Activated naive CD8-positive, alpha-beta T cell treated with anti-CD3 and anti-CD28 coated beads, Interleukin-2, amount 10 ng/mL, durations not matched to agents 7 days and 5 days (primary cell): ENCODE measurements at regions not wholly inside any gene's neighbourhood (a gene's known extent, or its start where the extent isn't known, plus 50 kb on each side); places are given as distances from the start of the nearest gene placed in this dataset.
"Not testable (repeated sequence)": the region's sequence is repeated elsewhere in the genome, so short reads cannot be mapped to it uniquely, and the experiment has no call there.

Experiments used
- ATAC-seq: fragments of 150-1000 bp; cut with Tn5 transposase; one replicate; pipeline ENCODE4 v1.10.0; 2021; ENCODE audit warnings: low read depth, moderate library complexity
- POLR2A ChIA-PET: fragments of 350-600 bp; sonication (Branson Sonifier 250); formaldehyde crosslinking; loops from one replicate; lab custom pipeline; 2021; ENCODE audit warnings: antibody characterized with exemption; lab: Charles Lee
- DNase-seq: peaks from one replicate; pipeline ENCODE4 v3.0.0; 2021
- H3K27ac Mint-ChIP-seq: one replicate; pipeline ENCODE4 v1.8.0; 2022; ENCODE audit warnings: mild to moderate bottlenecking, mixed read lengths
- H3K27me3 Mint-ChIP-seq: one replicate; pipeline ENCODE4 v1.8.0; 2022; ENCODE audit warnings: mild to moderate bottlenecking, moderate library complexity, mixed read lengths
- H3K36me3 Mint-ChIP-seq: one replicate; pipeline ENCODE4 v1.8.0; 2021; ENCODE audit warnings: mild to moderate bottlenecking, mixed read lengths
- H3K4me1 Mint-ChIP-seq: one replicate; pipeline ENCODE4 v1.8.0; 2021; ENCODE audit warnings: mixed read lengths
- H3K4me3 Mint-ChIP-seq: one replicate; pipeline ENCODE4 v1.8.0; 2022; ENCODE audit warnings: mild to moderate bottlenecking, moderate library complexity, mixed read lengths
- H3K9me3 Mint-ChIP-seq: one replicate; pipeline ENCODE4 v1.8.0; 2021; ENCODE audit warnings: mixed read lengths

DNA sequence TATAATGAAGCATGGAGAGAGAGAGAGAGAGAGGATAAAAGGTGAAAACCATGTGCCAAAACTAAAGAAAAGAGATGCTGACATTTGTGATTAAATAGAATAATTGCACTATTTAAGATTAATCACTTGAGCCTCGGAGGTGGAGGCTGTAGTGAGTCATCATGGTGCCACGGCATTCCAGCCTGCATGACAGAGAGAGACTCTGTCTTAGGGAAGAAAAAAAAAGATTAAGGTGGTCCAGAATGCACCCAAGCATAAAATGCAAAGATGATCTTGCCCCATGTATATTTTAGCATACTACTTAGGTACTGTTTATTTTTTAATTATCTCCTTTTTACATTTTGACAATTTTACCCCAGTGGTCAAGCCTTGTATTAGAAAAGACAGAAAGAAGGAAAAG is 742.5 kb downstream of the SPATA31A1 start:
- H3K4me3 Mint-ChIP-seq, result not testable (repeated sequence)

DNA sequence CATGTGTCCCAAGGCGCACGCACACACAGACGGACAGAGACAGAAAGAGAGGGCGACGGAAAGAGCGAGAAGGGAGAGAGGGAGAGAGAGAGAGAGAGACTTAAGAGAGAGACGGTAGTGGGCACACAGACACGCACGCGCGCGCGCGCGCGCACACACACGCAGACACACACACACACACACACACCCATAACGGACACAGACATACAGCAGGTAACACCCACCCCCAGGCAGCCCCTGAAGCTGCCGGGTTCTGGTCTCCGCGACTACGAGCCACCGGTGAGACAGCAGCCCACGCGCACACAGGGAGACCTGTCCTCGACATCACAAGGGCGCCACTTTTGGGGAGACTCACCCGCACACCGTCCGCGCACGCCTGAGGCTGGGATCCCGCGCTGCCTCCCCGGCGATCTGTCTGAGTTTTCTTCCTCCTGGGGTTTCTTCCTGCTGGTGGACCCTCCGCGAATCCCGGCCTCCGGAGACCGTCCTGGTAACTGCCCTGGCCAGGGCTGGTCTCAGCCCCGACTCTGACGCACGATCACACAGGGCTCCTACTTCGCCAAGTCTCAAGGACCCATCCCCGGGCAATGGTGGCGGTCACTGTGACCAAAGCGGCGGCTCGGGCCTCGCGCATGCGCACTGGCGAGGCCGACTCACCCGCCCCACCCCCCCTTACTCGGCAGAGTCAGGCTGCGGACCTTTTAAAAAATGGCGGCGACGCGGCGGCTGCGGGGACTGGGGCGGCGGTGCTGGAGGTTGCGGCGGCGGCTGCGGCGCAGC is 750.7 kb downstream of the SPATA31A1 start:
- POLR2A ChIA-PET, H3K27me3 Mint-ChIP-seq, H3K4me1 Mint-ChIP-seq, H3K36me3 Mint-ChIP-seq, H3K9me3 Mint-ChIP-seq: not testable (repeated sequence)
- H3K27ac Mint-ChIP-seq, result peak overlapping the region; percentile 86
- DNase-seq (peak; percentile 44), ATAC-seq (peak; percentile 70)
- H3K4me3 Mint-ChIP-seq, result peak overlapping the region; percentile 85

More for the DNA sequence above, 742.5 kb downstream of the SPATA31A1 start:
- POLR2A ChIA-PET, H3K4me1 Mint-ChIP-seq, H3K36me3 Mint-ChIP-seq, ATAC-seq, H3K9me3 Mint-ChIP-seq, H3K27ac Mint-ChIP-seq, H3K27me3 Mint-ChIP-seq, DNase-seq: not testable (repeated sequence)

DNA sequence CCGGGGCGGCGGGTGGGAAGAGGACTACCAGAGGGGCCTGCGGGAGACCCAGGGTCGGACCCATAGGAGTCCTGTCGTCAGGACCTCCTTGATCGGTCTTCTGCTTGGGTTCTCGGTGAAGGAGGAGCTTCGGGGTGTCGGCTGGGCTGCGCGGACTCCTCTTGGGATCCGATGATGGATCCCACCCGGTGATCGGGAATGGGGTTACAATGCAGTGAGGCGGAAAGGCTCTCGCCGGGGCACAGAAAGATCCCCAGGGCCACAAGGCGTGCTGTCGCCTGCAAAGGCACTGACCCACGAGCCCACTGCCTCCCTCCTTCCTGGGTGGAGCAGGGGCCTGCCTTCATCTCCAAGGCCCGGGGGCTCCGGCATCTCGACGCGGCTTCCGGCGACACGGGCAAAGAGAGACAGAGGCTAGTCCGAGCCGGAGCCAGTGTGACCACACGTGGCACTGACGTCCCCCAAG is 751.3 kb downstream of the SPATA31A1 start:
- DNase-seq, H3K4me1 Mint-ChIP-seq, H3K9me3 Mint-ChIP-seq, POLR2A ChIA-PET, H3K27ac Mint-ChIP-seq, H3K27me3 Mint-ChIP-seq, H3K4me3 Mint-ChIP-seq, ATAC-seq, H3K36me3 Mint-ChIP-seq: not testable (repeated sequence)

DNA sequence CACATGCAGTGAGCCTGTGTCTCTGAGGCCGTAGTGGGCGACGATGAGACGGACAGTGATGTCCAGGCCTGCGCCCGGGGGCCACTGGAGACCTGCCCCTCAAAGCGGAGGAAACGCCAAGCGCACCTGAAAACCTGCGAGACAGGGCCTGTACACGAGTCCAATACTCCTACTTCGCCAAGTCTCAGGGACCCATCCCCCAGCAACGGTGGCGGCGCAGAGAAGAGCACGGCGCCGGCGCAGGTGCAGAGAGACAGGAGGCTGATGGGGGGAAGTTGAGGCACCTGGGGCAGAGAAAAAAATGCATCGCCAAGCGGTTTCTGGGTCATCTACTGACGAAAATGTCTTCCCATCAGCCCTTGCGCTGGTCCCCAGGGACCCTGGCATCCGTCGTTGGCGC is 751.8 kb downstream of the SPATA31A1 start:
- POLR2A ChIA-PET, H3K36me3 Mint-ChIP-seq, H3K27ac Mint-ChIP-seq, ATAC-seq, H3K27me3 Mint-ChIP-seq, H3K9me3 Mint-ChIP-seq, H3K4me3 Mint-ChIP-seq, H3K4me1 Mint-ChIP-seq, DNase-seq: not testable (repeated sequence)

DNA sequence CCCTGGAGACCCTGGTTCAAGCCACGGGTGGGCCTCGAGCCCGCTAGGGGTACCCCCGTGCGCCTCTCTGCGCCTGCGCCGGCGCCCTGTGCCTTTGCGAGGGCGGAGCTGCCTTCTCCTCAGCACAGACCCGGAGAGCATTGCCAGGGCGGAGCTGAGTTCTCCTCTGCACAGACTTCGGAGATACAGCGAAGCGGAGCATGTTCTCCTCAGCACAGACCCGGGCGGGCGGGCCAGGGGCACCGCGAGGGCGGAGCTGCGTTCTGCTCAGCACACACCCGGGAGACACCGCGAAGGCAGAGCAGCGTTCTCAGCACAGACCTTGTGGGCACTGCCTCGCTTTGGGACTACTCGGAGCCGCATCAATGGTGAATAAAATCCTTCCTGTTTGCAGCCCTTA is 753.0 kb downstream of the SPATA31A1 start:
- POLR2A ChIA-PET, H3K4me1 Mint-ChIP-seq, H3K4me3 Mint-ChIP-seq, H3K27ac Mint-ChIP-seq, DNase-seq, H3K9me3 Mint-ChIP-seq, H3K27me3 Mint-ChIP-seq, H3K36me3 Mint-ChIP-seq: not testable (repeated sequence)
- ATAC-seq, result peak; percentile 42

DNA sequence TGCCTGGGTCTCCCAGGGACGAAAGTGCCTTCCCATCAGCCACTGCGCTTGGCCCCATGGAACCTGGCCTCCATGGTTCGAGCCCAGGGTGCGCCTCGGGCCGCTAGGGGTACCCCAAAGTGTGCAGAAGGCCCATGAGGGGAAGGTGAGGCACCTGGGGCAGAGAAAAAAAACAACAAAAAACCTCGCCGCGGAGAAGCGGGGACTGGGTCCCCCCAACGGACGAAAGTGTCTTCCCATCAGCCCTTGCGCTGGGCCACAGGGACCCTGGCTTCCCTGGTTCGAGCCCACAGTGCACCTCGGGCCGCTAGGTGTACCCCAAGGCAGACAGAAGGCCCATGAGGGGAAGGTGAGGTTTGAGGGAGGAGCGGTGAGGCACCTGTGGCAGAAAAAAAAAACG is 755.3 kb downstream of the SPATA31A1 start:
- H3K27ac Mint-ChIP-seq, DNase-seq, H3K4me1 Mint-ChIP-seq, H3K36me3 Mint-ChIP-seq, POLR2A ChIA-PET, ATAC-seq, H3K9me3 Mint-ChIP-seq, H3K4me3 Mint-ChIP-seq, H3K27me3 Mint-ChIP-seq: not testable (repeated sequence)

DNA sequence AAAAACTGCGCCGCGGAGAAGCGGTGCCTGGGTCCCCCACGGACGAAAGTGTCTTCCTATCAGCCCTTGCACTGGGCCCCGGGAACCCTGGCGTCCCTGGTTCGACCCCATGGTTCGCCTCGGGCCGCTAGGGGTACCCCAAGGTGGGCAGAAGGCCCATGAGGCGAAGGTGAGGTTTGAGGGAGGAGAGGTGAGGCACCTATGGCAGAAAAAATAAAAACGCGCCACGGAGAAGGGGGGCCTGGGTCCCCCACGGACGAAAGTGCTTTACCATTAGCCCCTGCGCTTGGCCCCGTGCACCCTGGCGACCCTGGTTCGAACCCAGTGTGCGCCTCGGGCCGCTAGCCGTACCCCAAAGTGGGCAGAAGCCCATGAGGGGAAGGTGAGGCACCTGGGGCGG is 756.1 kb downstream of the SPATA31A1 start:
- H3K27me3 Mint-ChIP-seq, H3K9me3 Mint-ChIP-seq, DNase-seq, ATAC-seq, H3K4me1 Mint-ChIP-seq, H3K36me3 Mint-ChIP-seq, POLR2A ChIA-PET, H3K4me3 Mint-ChIP-seq, H3K27ac Mint-ChIP-seq: not testable (repeated sequence)

DNA sequence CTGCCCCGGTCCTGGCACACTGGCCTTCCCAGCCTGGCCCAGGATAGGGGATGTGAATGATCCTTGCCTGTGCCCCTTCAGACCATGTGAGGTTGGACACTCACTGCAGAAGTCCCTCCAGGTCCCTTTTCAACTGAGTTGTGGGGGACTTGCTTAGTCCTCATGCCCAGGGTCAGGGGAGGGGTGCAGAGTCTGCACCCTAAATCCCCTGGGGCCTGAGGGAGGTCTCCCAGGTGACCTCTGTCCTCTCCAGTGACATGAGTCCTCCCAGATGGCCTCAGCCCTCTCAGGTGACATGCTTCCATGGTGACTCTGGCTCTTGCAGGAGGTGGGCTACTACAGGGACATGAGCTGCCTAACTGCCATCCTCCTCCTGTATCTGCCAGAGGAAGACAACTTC is 775.1 kb downstream of the SPATA31A1 start:
- DNase-seq, result peak; percentile 24
- H3K4me1 Mint-ChIP-seq, POLR2A ChIA-PET, H3K36me3 Mint-ChIP-seq, H3K4me3 Mint-ChIP-seq, ATAC-seq, H3K27ac Mint-ChIP-seq, H3K27me3 Mint-ChIP-seq, H3K9me3 Mint-ChIP-seq: not testable (repeated sequence)

DNA sequence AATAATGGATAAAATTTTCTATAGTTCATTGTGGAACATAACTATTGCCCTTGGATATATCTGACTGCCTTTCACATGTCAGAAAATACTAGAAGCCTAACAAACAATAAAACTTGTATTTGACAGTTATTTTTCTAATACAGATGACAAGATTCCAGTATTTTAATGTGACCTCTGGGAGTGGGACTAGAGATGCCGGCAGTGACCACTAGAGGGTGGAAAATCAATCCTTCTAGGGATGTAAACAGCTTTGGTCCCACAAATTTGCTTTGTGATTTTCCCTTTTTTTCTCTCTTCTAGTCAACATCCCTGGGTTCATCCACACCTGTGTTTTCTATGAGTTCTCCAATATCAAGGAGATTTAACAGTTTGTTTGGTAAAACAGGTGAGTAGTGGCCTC is 813.7 kb downstream of the SPATA31A1 start:
- H3K27me3 Mint-ChIP-seq, H3K4me3 Mint-ChIP-seq, H3K27ac Mint-ChIP-seq, H3K4me1 Mint-ChIP-seq, H3K36me3 Mint-ChIP-seq, H3K9me3 Mint-ChIP-seq, POLR2A ChIA-PET, DNase-seq, ATAC-seq: not testable (repeated sequence)

DNA sequence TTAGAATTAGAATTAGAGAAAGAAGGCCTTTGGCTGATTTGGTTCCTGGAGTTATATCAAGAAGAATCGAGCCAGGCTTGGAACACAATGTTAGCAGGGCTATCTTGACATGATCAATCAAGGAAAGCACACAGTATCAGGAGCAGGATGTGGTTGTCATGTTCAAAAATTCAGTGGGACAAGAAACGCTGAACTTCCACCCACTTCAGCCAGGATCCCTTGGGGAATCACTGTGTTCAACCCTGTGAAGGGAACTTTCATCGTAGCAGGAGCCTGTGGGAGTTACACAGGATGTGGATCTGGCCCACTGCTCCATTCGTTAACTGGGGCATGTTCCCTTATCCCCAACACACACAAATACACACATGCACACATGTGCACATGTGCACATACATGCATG is 817.8 kb downstream of the SPATA31A1 start:
- H3K4me1 Mint-ChIP-seq, H3K27ac Mint-ChIP-seq, H3K9me3 Mint-ChIP-seq, H3K4me3 Mint-ChIP-seq, ATAC-seq, H3K36me3 Mint-ChIP-seq, POLR2A ChIA-PET, H3K27me3 Mint-ChIP-seq, DNase-seq: not testable (repeated sequence)

DNA sequence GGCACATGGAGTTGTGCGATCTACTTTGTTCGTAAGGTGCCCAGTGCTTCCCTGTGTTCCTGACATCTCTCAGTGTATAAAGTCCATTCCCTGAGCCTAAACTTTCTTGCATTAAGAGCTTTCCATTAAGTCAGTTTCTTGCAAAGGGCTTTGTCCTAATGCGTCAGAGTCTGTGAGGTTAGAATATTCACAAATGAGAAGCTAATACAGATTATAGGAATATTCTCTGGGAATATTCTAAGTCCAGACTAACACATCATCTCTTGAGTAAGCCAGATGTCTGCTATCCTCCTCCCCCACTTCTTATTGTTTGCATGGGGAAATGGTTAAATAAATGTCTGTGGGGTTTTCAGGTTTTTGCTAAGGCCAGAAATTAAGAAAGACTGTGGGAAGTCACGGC is 818.6 kb downstream of the SPATA31A1 start:
- H3K36me3 Mint-ChIP-seq, ATAC-seq, H3K27me3 Mint-ChIP-seq, POLR2A ChIA-PET, H3K4me3 Mint-ChIP-seq, H3K9me3 Mint-ChIP-seq, H3K4me1 Mint-ChIP-seq, H3K27ac Mint-ChIP-seq, DNase-seq: not testable (repeated sequence)

DNA sequence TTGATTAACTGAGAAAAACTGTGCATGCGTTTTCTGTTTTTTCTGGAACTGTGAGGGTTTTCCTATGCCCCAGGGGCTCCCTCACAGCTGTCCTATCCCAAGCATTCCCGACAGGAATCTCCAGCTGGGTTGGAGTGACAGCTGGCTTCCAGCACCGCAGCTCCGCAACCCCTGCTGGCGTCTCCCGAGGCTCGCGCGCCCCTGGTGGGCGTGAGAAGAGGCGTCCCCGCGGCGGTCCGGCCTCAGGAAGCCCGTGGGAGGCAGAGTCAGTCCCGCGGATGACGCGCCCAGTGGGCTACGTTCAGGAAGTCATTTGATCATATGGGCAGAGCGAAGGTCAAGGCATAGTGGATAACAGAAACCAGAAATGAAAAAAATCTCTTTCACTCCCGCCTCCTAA is 821.9 kb downstream of the SPATA31A1 start:
- H3K4me3 Mint-ChIP-seq, H3K36me3 Mint-ChIP-seq, H3K4me1 Mint-ChIP-seq, H3K27ac Mint-ChIP-seq, H3K27me3 Mint-ChIP-seq, DNase-seq, ATAC-seq, H3K9me3 Mint-ChIP-seq, POLR2A ChIA-PET: not testable (repeated sequence)

DNA sequence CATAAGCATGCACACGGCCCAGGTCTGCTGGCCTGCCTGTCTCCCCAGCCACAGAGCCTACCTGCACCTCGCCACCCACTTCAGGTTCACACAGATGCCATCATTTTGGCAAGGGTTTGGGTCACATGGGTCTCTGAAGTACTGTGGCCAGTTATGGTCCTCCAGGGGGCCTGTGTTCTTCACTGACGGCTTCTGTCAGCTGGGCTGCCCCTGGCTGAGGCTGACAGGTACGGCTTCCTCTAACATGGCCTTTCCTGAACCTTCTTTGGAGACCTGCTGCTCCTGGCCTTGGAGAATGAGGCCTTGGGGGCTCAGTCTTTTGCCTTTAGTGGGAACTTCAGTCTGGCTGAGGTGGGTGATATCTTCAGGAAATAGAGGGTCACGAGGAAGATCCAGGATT is 835.9 kb downstream of the SPATA31A1 start:
- H3K27ac Mint-ChIP-seq, H3K4me3 Mint-ChIP-seq, H3K27me3 Mint-ChIP-seq, H3K4me1 Mint-ChIP-seq, DNase-seq, ATAC-seq, H3K36me3 Mint-ChIP-seq, POLR2A ChIA-PET, H3K9me3 Mint-ChIP-seq: not testable (repeated sequence)

DNA sequence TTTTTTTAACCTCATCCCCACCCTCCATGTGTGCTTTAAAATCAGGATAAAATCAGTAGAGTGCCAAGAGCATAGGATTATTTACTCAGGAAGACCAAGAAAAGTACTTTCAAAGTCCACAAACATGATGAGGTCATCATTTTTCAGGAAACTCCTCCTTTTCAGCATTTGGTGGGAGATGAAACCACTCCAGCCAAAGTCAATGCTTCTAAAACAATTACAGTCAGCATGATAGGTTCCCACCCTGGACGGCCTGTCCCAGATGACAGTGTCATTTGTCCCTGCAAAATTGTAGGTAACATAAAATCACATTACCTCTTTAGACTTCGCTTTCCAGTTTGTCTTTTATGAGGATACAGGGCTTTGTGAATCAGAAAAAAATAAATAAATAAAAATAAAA is 836.7 kb downstream of the SPATA31A1 start:
- POLR2A ChIA-PET, H3K4me3 Mint-ChIP-seq, H3K36me3 Mint-ChIP-seq, H3K27ac Mint-ChIP-seq, H3K9me3 Mint-ChIP-seq, H3K4me1 Mint-ChIP-seq, DNase-seq, ATAC-seq, H3K27me3 Mint-ChIP-seq: not testable (repeated sequence)
